HCT116 (cell line): ENCODE measurements at regions not wholly inside any gene's neighbourhood (a gene's known extent, or its start where the extent isn't known, plus 50 kb on each side); places are given as distances from the start of the nearest gene placed in this dataset.

Experiments
- ATAC-seq: fragments of 200-7000 bp; cut with Tn5 transposase; 2 replicates; pipeline ENCODE4 v1.9.1; 2020; ENCODE audit warnings: mild to moderate bottlenecking, moderate library complexity
- BruUV-seq: library from RNA; stranded (reverse); fragments of 400-500 nt; replicated peaks from 2 replicates; lab custom pipeline; 2021; lab: Mats Ljungman, UMichigan
- CTCF ChIA-PET: fragments of 300-600 bp; sonication (Branson Sonifier 250); formaldehyde crosslinking; loops from one replicate; lab custom pipeline; 2021; ENCODE audit warnings: antibody characterized with exemption; lab: Charles Lee
- POLR2A ChIA-PET: fragments of 300-600, 350-600 bp; sonication (Branson Sonifier 250); formaldehyde crosslinking; loops from one replicate; lab custom pipeline; 2021; ENCODE audit warnings: antibody characterized with exemption; lab: Charles Lee
- RAD21 ChIA-PET, 2 experiments: fragments of 300-600 bp; sonication (Branson Sonifier 250); formaldehyde crosslinking; loops; one replicate each; lab custom pipeline; 2023; ENCODE audit warnings: low total read pairs in 2 of 2; ENCODE audit not compliant: uncharacterized antibody in 2 of 2, unreplicated experiment in 2 of 2, low non-redundant PET in 1 of 2; lab: Charles Lee
- DNase-seq: peaks from one replicate; pipeline ENCODE4 v3.0.0-alpha.2; 2010; ENCODE audit warnings: low read depth, low spot score
- H2AFZ ChIP-seq: fragments of 200-600 bp; shearing (Covaris generic), sonication (generic); 2 replicates; pipeline ENCODE4 v1.6.1; 2017; ENCODE audit warnings: low read depth, mixed run types, mixed read lengths, antibody characterized with exemption, low read length; ENCODE audit not compliant: poor library complexity, severe bottlenecking
- H3K27ac ChIP-seq: 2 replicates; pipeline ENCODE4 v1.5.1; 2012; ENCODE audit warnings: low read depth, low read length
- H3K27me3 ChIP-seq: fragments of 200-600 bp; sonication (generic); 2 replicates; pipeline ENCODE4 v1.6.1; 2016; ENCODE audit warnings: mixed run types, low read length, mixed read lengths; ENCODE audit not compliant: insufficient read depth
- H3K36me3 ChIP-seq, 2 experiments: fragments of 200-500 bp in 1 of 2; fragments of 200-600 bp in 1 of 2; sonication (Bioruptor generic) in 1 of 2; sonication (generic) in 1 of 2; 2 replicates each; pipeline versions ENCODE4 v1.5.1 to v1.6.1; 2014 to 2016; ENCODE audit warnings: low read length in 2 of 2, inconsistent platforms in 1 of 2, mixed read lengths in 1 of 2, mixed run types in 1 of 2; ENCODE audit not compliant: insufficient read depth in 2 of 2, control insufficient read depth in 1 of 2
- H3K4me1 ChIP-seq, 2 experiments: fragments of 200-600 bp in 1 of 2; sonication (generic) in 1 of 2; 2 replicates each; pipeline versions ENCODE4 v1.5.1 to v1.6.1; 2012 to 2017; ENCODE audit warnings: low read length in 2 of 2, inconsistent platforms in 1 of 2, mild to moderate bottlenecking in 1 of 2, mixed read lengths in 1 of 2, mixed run types in 1 of 2, moderate library complexity in 1 of 2; ENCODE audit not compliant: insufficient read depth in 2 of 2, control insufficient read depth in 1 of 2
- H3K4me2 ChIP-seq: fragments of 200-600 bp; sonication (generic); 2 replicates; pipeline ENCODE4 v1.6.1; 2017; ENCODE audit warnings: mixed run types, low read length, mixed read lengths
- H3K4me3 ChIP-seq, 2 experiments: fragments of 200-600 bp in 1 of 2; sonication (generic) in 1 of 2; replicated peaks in 1 of 2; 2 replicates each; pipeline ENCODE4 v1.5.1; 2011 to 2016; ENCODE audit warnings: low read length in 2 of 2, control low read depth in 1 of 2, low read depth in 1 of 2, mild to moderate bottlenecking in 1 of 2, mixed read lengths in 1 of 2, mixed run types in 1 of 2
- H3K79me2 ChIP-seq: fragments of 200-600 bp; sonication (generic); 2 replicates; pipeline ENCODE4 v1.6.1; 2017; ENCODE audit warnings: mild to moderate bottlenecking, mixed run types, low read length, moderate library complexity, mixed read lengths; ENCODE audit not compliant: insufficient read depth
- H3K9ac ChIP-seq: fragments of 200-600 bp; sonication (generic); 2 replicates; pipeline ENCODE4 v1.6.1; 2016; ENCODE audit warnings: low read length, mixed read lengths
- H3K9me2 ChIP-seq: fragments of 200-600 bp; sonication (generic), shearing (Covaris generic); 2 replicates; pipeline ENCODE4 v1.6.1; 2017; ENCODE audit warnings: mixed run types, mild to moderate bottlenecking, moderate library complexity; ENCODE audit not compliant: insufficient read depth
- H3K9me3 ChIP-seq, 2 experiments: fragments of 200-500 bp in 1 of 2; fragments of 200-600 bp in 1 of 2; sonication (Bioruptor generic) in 1 of 2; sonication (generic) in 1 of 2; 2 replicates each; pipeline ENCODE4 v1.6.1; 2014 to 2017; ENCODE audit warnings: low read length in 2 of 2, mixed read lengths in 2 of 2, inconsistent platforms in 1 of 2, low read depth in 1 of 2, mild to moderate bottlenecking in 1 of 2, mixed run types in 1 of 2, moderate library complexity in 1 of 2; ENCODE audit not compliant: control insufficient read depth in 1 of 2, insufficient read depth in 1 of 2
- H4K20me1 ChIP-seq: fragments of 200-600 bp; sonication (generic), shearing (Covaris generic); 2 replicates; pipeline ENCODE4 v1.6.1; 2017; ENCODE audit warnings: mixed run types, mild to moderate bottlenecking, moderate library complexity; ENCODE audit not compliant: insufficient read depth
- ATF3 ChIP-seq: IDR thresholded peaks from 2 replicates; pipeline ENCODE4 v1.6.1; 2012
- CBX3 ChIP-seq: IDR thresholded peaks from 2 replicates; pipeline ENCODE4 v1.6.1; 2012; ENCODE audit warnings: low read depth
- CEBPB ChIP-seq: IDR thresholded peaks from 2 replicates; pipeline ENCODE4 v1.6.1; 2012; ENCODE audit warnings: low read depth
- CTCF ChIP-seq, 3 experiments: fragments of 200-600 bp in 1 of 3; sonication (generic) in 1 of 3; IDR thresholded peaks in 2 of 3; conservative IDR thresholded peaks in 1 of 3; 2 replicates each; pipeline ENCODE4 v1.5.1; 2012 to 2017; ENCODE audit warnings: low read depth in 2 of 3, low read length in 2 of 3, antibody characterized with exemption in 1 of 3, borderline replicate concordance in 1 of 3, control low read depth in 1 of 3, mild to moderate bottlenecking in 1 of 3, mixed read lengths in 1 of 3, mixed run types in 1 of 3, moderate library complexity in 1 of 3; ENCODE audit not compliant: insufficient read depth in 1 of 3
- EGR1 ChIP-seq: IDR thresholded peaks from 2 replicates; pipeline ENCODE4 v1.6.1; 2012; ENCODE audit warnings: low read depth
- ELF1 ChIP-seq: IDR thresholded peaks from 2 replicates; pipeline ENCODE4 v1.6.1; 2012; ENCODE audit warnings: low read depth, borderline replicate concordance
- FOSL1 ChIP-seq: IDR thresholded peaks from 2 replicates; pipeline ENCODE4 v1.6.1; 2012; ENCODE audit warnings: low read depth
- JUND ChIP-seq: IDR thresholded peaks from 2 replicates; pipeline ENCODE4 v1.6.1; 2012
- MAX ChIP-seq: IDR thresholded peaks from 2 replicates; pipeline ENCODE4 v1.6.1; 2012
- POLR2AphosphoS5 ChIP-seq: IDR thresholded peaks from 2 replicates; pipeline ENCODE4 v1.6.1; 2011; ENCODE audit warnings: mild to moderate bottlenecking, low read depth, low read length, moderate library complexity
- RAD21 ChIP-seq: IDR thresholded peaks from 2 replicates; pipeline ENCODE4 v1.6.1; 2012; ENCODE audit warnings: low read depth, mild to moderate bottlenecking
- REST ChIP-seq: IDR thresholded peaks from 2 replicates; pipeline ENCODE4 v1.6.1; 2012; ENCODE audit warnings: low read depth
- SIN3A ChIP-seq: IDR thresholded peaks from 2 replicates; pipeline ENCODE4 v1.6.1; 2012; ENCODE audit warnings: low read depth
- SP1 ChIP-seq: IDR thresholded peaks from 2 replicates; pipeline ENCODE4 v1.6.1; 2012; ENCODE audit warnings: low read depth
- TCF7L2 ChIP-seq: IDR thresholded peaks from 2 replicates; pipeline ENCODE4 v1.7.0; 2011; ENCODE audit warnings: borderline replicate concordance, inconsistent platforms; ENCODE audit not compliant: insufficient read depth, insufficient read length; ENCODE audit errors: extremely low read depth
- intact Hi-C: fragments of 100-400 bp; cut with micrococcal nuclease; formaldehyde crosslinking; loops from 2 replicates; pipeline ENCODE4 v1.10.0; 2022

- DNase-seq: no peak
- ChIA-PET CTCF (no interaction called here), POLR2A (no interaction called here), RAD21 (no interaction called here)
- Histone ChIP-seq H3K4me3 (no peak overlapping the region), H3K9me2 (no peaks in the 10 kb centered on the region), H2AFZ (no peak overlapping the region), H3K4me2 (no peak overlapping the region), H3K9me3 (no peaks in the 10 kb centered on the region), H3K36me3 (no peaks in the 10 kb centered on the region), H3K9ac (no peak overlapping the region), H3K27ac (no peak overlapping the region), H3K4me1 (peaks cover 9 to 15% of the 10 kb centered on the region in 2 experiments), H3K27me3 (no peaks in the 10 kb centered on the region), H4K20me1 (no peaks in the 10 kb centered on the region), H3K79me2 (no peaks in the 10 kb centered on the region)
- TF ChIP-seq FOSL1 (no peak), CTCF (IDR thresholded peaks at IDR 0.05 in 2 of 3, conservative IDR thresholded peaks at IDR 0.05 in 1 of 3; ENCODE audit: borderline replicate concordance in 1 of 3, insufficient read depth in 1 of 3, low read depth in 2 of 3, low read length in 2 of 3) (no peak), CEBPB (no peak)
- ATAC-seq: no peak
- no TSS peak for BruUV-seq
- intact Hi-C loops: no loop called here
Observed at GRCh38 chr2:186125156-186125555, 360.9 kb upstream of the ZC3H15 start.

- Histone ChIP-seq H3K36me3 (no peaks in the 10 kb centered on the region), H3K9me2 (no peaks in the 10 kb centered on the region), H3K27me3 (no peaks in the 10 kb centered on the region), H4K20me1 (no peaks in the 10 kb centered on the region), H2AFZ (no peak overlapping the region), H3K79me2 (no peaks in the 10 kb centered on the region), H3K9me3 (no peaks in the 10 kb centered on the region), H3K4me3 (no peak overlapping the region), H3K4me1 (peaks cover 13 to 19% of the 10 kb centered on the region in 2 experiments), H3K9ac (no peak overlapping the region), H3K4me2 (no peak overlapping the region), H3K27ac (no peak overlapping the region)
- no TSS peak for BruUV-seq
- ATAC-seq: no peak
- POLR2A ChIA-PET: no interaction called here
- CTCF ChIA-PET: no interaction called here
- RAD21 ChIA-PET: no interaction called here
- intact Hi-C loops: no loop called here
- DNase-seq: no peak
- TF ChIP-seq SP1: no peak
- TF ChIP-seq REST: no peak
- TF ChIP-seq EGR1: no peak
- TF ChIP-seq RAD21: no peak
- no peak for TF ChIP-seq MAX
- TF ChIP-seq CEBPB: no peak
- no peak for TF ChIP-seq SIN3A
- TF ChIP-seq ATF3: no peak
- TF ChIP-seq TCF7L2: no peak
- TF ChIP-seq FOSL1: no peak
- no peak for TF ChIP-seq POLR2AphosphoS5
- no peak for TF ChIP-seq JUND
- TF ChIP-seq CBX3: no peak
- TF ChIP-seq ELF1: no peak
Observed at GRCh38 chr2:186125625-186126024, 360.4 kb upstream of the ZC3H15 start.
